Ovary (tissue), 7 donors: ENCODE measurements at regions not wholly inside any gene's neighbourhood (a gene's known extent, or its start where the extent isn't known, plus 50 kb on each side); places are given as distances from the start of the nearest gene placed in this dataset.

Experiments used
- DNase-seq, 5 donors: peaks; one replicate each; pipeline ENCODE4 v3.0.0-alpha.2; 2019 to 2020
- H3K27ac ChIP-seq, 2 donors: fragments of 200-600 bp; one replicate each; pipeline versions ENCODE4 v1.5.1 to v1.8.0; 2019 to 2022
- H3K27me3 ChIP-seq: fragments of 200-600 bp; one replicate; pipeline ENCODE4 v1.8.0; 2022
- H3K36me3 ChIP-seq: fragments of 200-600 bp; sonication (generic); one replicate; pipeline ENCODE4 v1.5.1; 2019
- H3K4me1 ChIP-seq: one replicate; pipeline ENCODE4 v1.8.1; 2013; ENCODE audit warnings: mild to moderate bottlenecking, moderate library complexity; ENCODE audit not compliant: insufficient read depth
- H3K4me3 ChIP-seq: fragments of 200-600 bp; sonication (generic); one replicate; pipeline ENCODE4 v1.5.1; 2017
- H3K9me3 ChIP-seq, 2 donors: fragments of 200-600 bp in 1 of 2; sonication (generic) in 1 of 2; one replicate each; pipeline versions ENCODE4 v1.5.1 to v1.8.1; 2013 to 2019; ENCODE audit warnings: mild to moderate bottlenecking in 1 of 2, moderate library complexity in 1 of 2
- CTCF ChIP-seq, 3 donors: fragments of 450-650 bp in 2 of 3; fragments of 200-600 bp in 1 of 3; IDR thresholded peaks; one replicate each; pipeline versions ENCODE4 v1.5.1 to v1.8.0; 2016 to 2022; ENCODE audit warnings: antibody characterized with exemption in 3 of 3, mild to moderate bottlenecking in 1 of 3
- EP300 ChIP-seq: sonication (generic); formaldehyde crosslinking; IDR thresholded peaks from one replicate; pipeline ENCODE4 v1.6.1; 2017; ENCODE audit warnings: antibody characterized with exemption
- POLR2A ChIP-seq: fragments of 450-650 bp; IDR thresholded peaks from one replicate; pipeline ENCODE4 v1.6.1; 2017; ENCODE audit warnings: antibody characterized with exemption, mild to moderate bottlenecking, moderate library complexity
- WGBS, 3 donors: extraction: QIAGEN DNeasy Blood & Tissue Kit in 1 of 3; methylation state at CpG; one replicate each; pipeline versions ENCODE4 v1.1.5 to v1.1.7; 2013 to 2017; 5-methylcytosine and 5-hydroxymethylcytosine counted together
- intact Hi-C, 4 donors: fragments of 100-400 bp; cut with DNase I; formaldehyde crosslinking; loops; one replicate each; pipeline versions ENCODE4 v1.11.0 to v1.15.1; 2022 to 2023
- donor health status: DM: no; HTN: no; CAD: no; lungs with moderate emphysema.
- donor health status: DM: no; HTN: no; CAD: no.
- donor health status: Bipolar disorder and iron deficiency.
- donor health status: DM: no; HTN: no; CAD: no.
- donor health status: DM: yes; HTN: yes; CAD: no.

GRCh38 chr20:19864130-19864529, 106.1 kb downstream of the RIN2 start:
- intact Hi-C loops, result no loop called here
- DNase-seq, result no peak
- Histone ChIP-seq H3K9me3 (no peaks in the 10 kb centered on the region), H3K27ac (no peak overlapping the region), H3K36me3 (no peaks in the 10 kb centered on the region), H3K4me3 (no peak overlapping the region), H3K27me3 (no peaks in the 10 kb centered on the region), H3K4me1 (no peaks in the 10 kb centered on the region)
- no peak for TF ChIP-seq POLR2A
- TF ChIP-seq EP300, result no peak
- no peak for TF ChIP-seq CTCF (IDR thresholded peaks at IDR 0.05)
- 37 to 70% (median 52%) methylated on average over 3 of the region's 3 CpGs for WGBS, 3 donors

- TF ChIP-seq POLR2A, result no peak
- TF ChIP-seq EP300, result no peak
- no peak for TF ChIP-seq CTCF (IDR thresholded peaks at IDR 0.05)
- no peaks in the 10 kb centered on the region for H3K4me1 ChIP-seq
- no peak overlapping the region for H3K4me3 ChIP-seq
- H3K27me3 ChIP-seq, result no peaks in the 10 kb centered on the region
- no peak for DNase-seq
- intact Hi-C loops, result no loop called here
- H3K9me3 ChIP-seq, result no peaks in the 10 kb centered on the region
- no peak overlapping the region for H3K27ac ChIP-seq
- H3K36me3 ChIP-seq, result no peaks in the 10 kb centered on the region
Measured at GRCh38 chr20:19866070-19866469, 108.0 kb downstream of the RIN2 start.

- TF ChIP-seq EP300 (no peak), POLR2A (no peak), CTCF (IDR thresholded peaks at IDR 0.05) (no peak)
- Histone ChIP-seq H3K9me3 (no peaks in the 10 kb centered on the region), H3K4me3 (no peak overlapping the region), H3K27ac (no peak overlapping the region), H3K36me3 (no peaks in the 10 kb centered on the region), H3K27me3 (no peaks in the 10 kb centered on the region), H3K4me1 (no peaks in the 10 kb centered on the region)
- intact Hi-C loops, result no loop called here
- WGBS, 3 donors, result 88 to 91% (median 91%) methylated on average over 2 of the region's 2 CpGs
- no peak for DNase-seq
Measured at GRCh38 chr20:19867074-19867473, 109.0 kb downstream of the RIN2 start.

GRCh38 chr20:19867940-19868371, 109.9 kb downstream of the RIN2 start:
- Histone ChIP-seq H3K27ac (no peak overlapping the region), H3K36me3 (no peaks in the 10 kb centered on the region), H3K4me3 (no peak overlapping the region), H3K27me3 (no peaks in the 10 kb centered on the region), H3K4me1 (no peaks in the 10 kb centered on the region), H3K9me3 (no peaks in the 10 kb centered on the region)
- no peak for TF ChIP-seq POLR2A
- no peak for TF ChIP-seq CTCF (IDR thresholded peaks at IDR 0.05)
- TF ChIP-seq EP300, result no peak
- no peak for DNase-seq
- intact Hi-C loops, result no loop called here
- 89 to 97% (median 90%) methylated on average over 13 of the region's 13 CpGs for WGBS, 3 donors

GRCh38 chr20:19868441-19868840, 110.4 kb downstream of the RIN2 start:
- no peak for DNase-seq
- intact Hi-C loops, result no loop called here
- 89 to 94% (median 94%) methylated on average over 6 of the region's 6 CpGs for WGBS, 3 donors
- Histone ChIP-seq H3K4me1 (no peaks in the 10 kb centered on the region), H3K9me3 (no peaks in the 10 kb centered on the region), H3K36me3 (no peaks in the 10 kb centered on the region), H3K27me3 (no peaks in the 10 kb centered on the region), H3K4me3 (no peak overlapping the region), H3K27ac (no peak overlapping the region)
- TF ChIP-seq CTCF (IDR thresholded peaks at IDR 0.05) (no peak), POLR2A (no peak), EP300 (no peak)
